Fibroblast of lung (primary cell): ENCODE measurements at regions not wholly inside any gene's neighbourhood (a gene's known extent, or its start where the extent isn't known, plus 50 kb on each side); places are given as distances from the start of the nearest gene placed in this dataset.

Experiments used
- CTCF ChIP-seq, 2 donors: IDR thresholded peaks in 1 of 2; conservative IDR thresholded peaks in 1 of 2; 1 replicate in 1 of 2; 2 replicates in 1 of 2; pipeline ENCODE4 v1.5.1; 2011 to 2012; ENCODE audit warnings: low read length in 2 of 2, control low read depth in 1 of 2, inconsistent platforms in 1 of 2, low read depth in 1 of 2, mild to moderate bottlenecking in 1 of 2
- EZH2 ChIP-seq: IDR thresholded peaks from 2 replicates; pipeline ENCODE4 v1.5.1; 2012; ENCODE audit warnings: low read length, control low read depth, mild to moderate bottlenecking; ENCODE audit errors: missing control alignments

DNA sequence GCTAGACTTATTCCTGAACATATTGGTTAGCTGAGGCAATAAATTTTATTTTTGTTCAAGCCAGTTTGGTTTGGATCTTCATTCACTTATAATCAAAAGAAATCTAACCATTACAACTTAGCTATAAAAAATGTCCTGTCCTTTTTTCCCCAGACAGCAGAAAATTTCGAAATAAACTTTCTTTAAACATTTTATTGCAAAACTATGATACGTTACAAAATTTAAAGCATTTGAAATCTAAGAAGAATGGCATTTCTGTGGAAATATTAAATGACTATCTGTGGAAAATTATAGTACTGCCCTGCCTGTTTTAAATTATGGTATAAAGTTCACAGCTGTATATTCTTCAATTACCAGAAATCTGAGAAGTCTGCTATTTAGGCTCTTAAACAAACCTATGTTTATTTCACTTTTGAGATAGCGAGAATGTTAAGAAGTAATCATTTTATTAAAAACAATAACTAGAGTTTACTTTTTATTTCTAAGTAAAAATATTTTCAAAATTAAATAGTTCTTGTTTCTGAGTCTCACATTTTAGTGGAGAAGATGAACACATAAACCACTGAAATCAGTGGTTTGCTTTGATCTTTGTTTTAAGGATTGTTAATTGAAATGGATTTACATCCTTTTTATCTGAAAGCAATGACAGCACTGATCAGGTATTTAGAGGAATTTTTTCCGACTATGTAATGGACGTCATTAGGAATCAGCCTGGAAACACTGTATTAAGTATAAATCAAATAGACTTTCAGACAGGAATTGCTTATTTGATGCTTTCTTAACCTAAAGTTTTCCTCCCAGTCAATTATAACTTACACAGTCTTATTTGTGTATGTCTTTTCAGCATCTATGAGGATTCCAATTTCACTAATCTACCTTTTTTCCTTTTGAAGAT lies 553.7 kb downstream of the COL12A1 start:
- TF ChIP-seq EZH2 (no peak), CTCF (conservative IDR thresholded peaks at IDR 0.05 in 1 of 2, IDR thresholded peaks at IDR 0.05 in 1 of 2; ENCODE audit: low read depth in 1 of 2, low read length in 2 of 2) (no peak)
